KMS-11 (cell line): ENCODE measurements at regions not wholly inside any gene's neighbourhood (a gene's known extent, or its start where the extent isn't known, plus 50 kb on each side); places are given as distances from the start of the nearest gene placed in this dataset.

Source experiments
- H2AFZ ChIP-seq: fragments of 200-600 bp; sonication (generic); 2 replicates; pipeline ENCODE4 v1.6.1; 2016; ENCODE audit warnings: antibody characterized with exemption, mixed run types, low read depth
- H3K27ac ChIP-seq: fragments of 200-600 bp; sonication (generic); 2 replicates; pipeline ENCODE4 v1.6.1; 2016; ENCODE audit warnings: mild to moderate bottlenecking, mixed run types
- H3K27me3 ChIP-seq: fragments of 200-600 bp; sonication (generic); 2 replicates; pipeline ENCODE4 v1.6.1; 2017; ENCODE audit warnings: mild to moderate bottlenecking, low read depth, mixed run types, moderate library complexity; ENCODE audit not compliant: insufficient read depth
- H3K36me3 ChIP-seq: fragments of 200-600 bp; sonication (generic); 2 replicates; pipeline ENCODE4 v1.6.1; 2017; ENCODE audit warnings: mild to moderate bottlenecking, mixed run types; ENCODE audit not compliant: insufficient read depth
- H3K4me1 ChIP-seq: fragments of 200-600 bp; sonication (generic); 2 replicates; pipeline ENCODE4 v1.6.1; 2016; ENCODE audit warnings: mild to moderate bottlenecking, low read depth, mixed run types; ENCODE audit not compliant: poor library complexity, severe bottlenecking
- H3K4me2 ChIP-seq: fragments of 200-600 bp; sonication (generic); 2 replicates; pipeline ENCODE4 v1.7.0; 2016; ENCODE audit warnings: mild to moderate bottlenecking, mixed run types
- H3K4me3 ChIP-seq: fragments of 200-600 bp; sonication (generic); IDR thresholded peaks from 2 replicates; pipeline ENCODE4 v1.6.1; 2017; ENCODE audit warnings: low read depth, low read length, mixed read lengths; ENCODE audit not compliant: insufficient read depth
- H3K79me2 ChIP-seq: fragments of 200-600 bp; sonication (generic); 2 replicates; pipeline ENCODE4 v1.6.1; 2016; ENCODE audit warnings: low read depth, mixed run types; ENCODE audit not compliant: insufficient read depth
- H3K9ac ChIP-seq: fragments of 200-600 bp; sonication (generic); 2 replicates; pipeline ENCODE4 v1.6.1; 2016; ENCODE audit warnings: mild to moderate bottlenecking, mixed run types
- H4K20me1 ChIP-seq: fragments of 200-600 bp; sonication (generic); 2 replicates; pipeline ENCODE4 v1.6.1; 2016; ENCODE audit warnings: mild to moderate bottlenecking, mixed run types; ENCODE audit not compliant: insufficient read depth
- TF ChIP-seq, protein P1 (sequence below): fragments of 200-600 bp; sonication (generic); conservative IDR thresholded peaks from 2 replicates; pipeline ENCODE4 v1.6.1; 2017; ENCODE audit warnings: low read depth, mild to moderate bottlenecking, antibody characterized with exemption, low read length, moderate library complexity, mixed read lengths

DNA sequence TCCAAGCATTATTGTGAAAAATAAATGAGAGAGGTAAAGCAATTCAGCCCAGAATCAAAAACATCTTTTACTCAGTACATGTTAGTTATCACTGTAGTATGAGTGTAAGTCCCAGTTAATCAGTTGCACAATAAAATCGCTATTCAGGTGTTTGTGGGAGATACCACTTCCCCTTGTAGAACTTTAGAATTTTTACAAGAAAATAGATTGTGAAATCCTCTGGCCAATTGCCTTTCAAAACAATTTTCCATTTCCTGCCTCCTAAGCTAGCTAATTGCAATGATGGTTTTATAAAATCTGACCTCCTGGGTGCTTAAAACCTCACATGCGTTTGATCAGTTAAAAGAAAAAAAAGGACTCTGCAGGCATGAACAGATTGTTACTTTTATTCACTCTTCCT, 332.5 kb downstream of the PID1 start:
- H3K4me2 ChIP-seq: no peak overlapping the region
- H2AFZ ChIP-seq: no peak overlapping the region
- no peak overlapping the region for H3K27ac ChIP-seq
- no peak overlapping the region for H3K9ac ChIP-seq
- no peaks in the 10 kb centered on the region for H3K4me1 ChIP-seq
- H4K20me1 ChIP-seq: no peaks in the 10 kb centered on the region
- H3K27me3 ChIP-seq: no peaks in the 10 kb centered on the region
- TF ChIP-seq, protein P1, sequence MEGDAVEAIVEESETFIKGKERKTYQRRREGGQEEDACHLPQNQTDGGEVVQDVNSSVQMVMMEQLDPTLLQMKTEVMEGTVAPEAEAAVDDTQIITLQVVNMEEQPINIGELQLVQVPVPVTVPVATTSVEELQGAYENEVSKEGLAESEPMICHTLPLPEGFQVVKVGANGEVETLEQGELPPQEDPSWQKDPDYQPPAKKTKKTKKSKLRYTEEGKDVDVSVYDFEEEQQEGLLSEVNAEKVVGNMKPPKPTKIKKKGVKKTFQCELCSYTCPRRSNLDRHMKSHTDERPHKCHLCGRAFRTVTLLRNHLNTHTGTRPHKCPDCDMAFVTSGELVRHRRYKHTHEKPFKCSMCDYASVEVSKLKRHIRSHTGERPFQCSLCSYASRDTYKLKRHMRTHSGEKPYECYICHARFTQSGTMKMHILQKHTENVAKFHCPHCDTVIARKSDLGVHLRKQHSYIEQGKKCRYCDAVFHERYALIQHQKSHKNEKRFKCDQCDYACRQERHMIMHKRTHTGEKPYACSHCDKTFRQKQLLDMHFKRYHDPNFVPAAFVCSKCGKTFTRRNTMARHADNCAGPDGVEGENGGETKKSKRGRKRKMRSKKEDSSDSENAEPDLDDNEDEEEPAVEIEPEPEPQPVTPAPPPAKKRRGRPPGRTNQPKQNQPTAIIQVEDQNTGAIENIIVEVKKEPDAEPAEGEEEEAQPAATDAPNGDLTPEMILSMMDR: no peak
- H3K79me2 ChIP-seq: no peaks in the 10 kb centered on the region
- H3K36me3 ChIP-seq: no peaks in the 10 kb centered on the region
- no peak overlapping the region for H3K4me3 ChIP-seq

DNA sequence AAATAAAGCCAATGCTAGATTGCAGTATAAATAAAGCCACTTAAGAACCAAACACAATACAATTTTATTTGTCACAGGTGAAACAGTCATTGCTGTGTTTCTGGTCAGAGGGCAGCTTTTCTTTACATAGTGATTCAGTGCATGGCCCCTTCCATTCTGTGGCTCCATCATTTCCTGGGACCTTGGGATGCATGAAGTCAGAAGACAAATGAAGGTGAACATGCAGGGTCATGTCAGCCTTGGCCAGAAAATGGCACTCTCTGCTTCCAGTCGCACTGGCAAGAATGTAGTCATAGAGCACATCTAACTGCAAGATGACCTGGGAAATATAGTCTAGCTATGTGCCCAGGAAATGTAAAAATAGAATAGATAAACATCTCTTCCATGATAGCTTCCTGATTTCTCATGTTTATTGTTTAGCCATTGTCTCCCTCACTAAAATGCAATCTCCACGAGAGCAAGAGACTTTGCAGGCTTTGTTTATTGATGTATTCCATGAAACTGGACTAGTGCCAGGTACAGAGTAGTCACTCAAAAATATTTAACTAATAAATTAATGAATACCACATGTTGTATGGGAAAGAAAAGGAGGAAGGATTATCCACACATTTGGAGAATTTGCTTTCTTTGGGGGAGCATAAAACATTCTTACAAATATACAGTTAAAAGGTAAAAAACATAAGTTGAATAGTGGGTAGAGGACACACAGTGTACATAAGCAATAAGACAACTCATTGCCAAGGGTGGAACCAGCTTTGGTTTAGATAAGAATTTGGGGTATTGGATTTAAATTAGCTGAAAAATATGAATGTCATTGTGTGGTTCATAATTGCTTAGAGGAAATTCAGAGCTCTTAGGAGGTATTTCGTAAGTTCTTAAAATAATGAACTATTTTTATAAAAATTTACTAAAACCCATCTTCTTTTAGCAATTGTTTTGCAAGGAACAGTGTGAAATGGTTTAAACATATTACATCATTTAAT, 343.8 kb downstream of the PID1 start:
- TF ChIP-seq, protein P1: no peak
- Histone ChIP-seq H3K27me3 (no peaks in the 10 kb centered on the region), H2AFZ (no peak overlapping the region), H3K9ac (no peak overlapping the region), H3K4me3 (no peak overlapping the region), H3K4me2 (no peak overlapping the region), H4K20me1 (no peaks in the 10 kb centered on the region), H3K79me2 (no peaks in the 10 kb centered on the region), H3K27ac (no peak overlapping the region), H3K36me3 (no peaks in the 10 kb centered on the region), H3K4me1 (no peaks in the 10 kb centered on the region)

DNA sequence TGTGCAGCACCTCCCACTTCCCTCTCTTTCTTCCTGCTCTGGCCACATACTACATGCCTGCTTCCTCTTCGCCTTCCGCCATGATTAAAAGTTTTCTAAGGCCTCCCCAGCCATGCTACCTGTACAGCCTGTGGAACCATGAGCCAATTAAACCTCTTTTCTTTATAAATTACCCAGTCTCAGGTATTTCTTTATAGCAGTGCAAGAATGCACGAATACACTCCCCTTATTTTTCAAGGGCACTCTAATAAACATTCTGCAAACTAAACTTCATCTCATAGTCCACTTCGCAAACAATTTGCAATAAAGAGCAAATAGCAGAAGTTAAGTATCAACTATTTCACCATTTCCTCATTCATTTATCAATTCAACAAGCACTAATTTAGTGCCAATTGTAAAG, 351.3 kb downstream of the PID1 start:
- Histone ChIP-seq H3K4me1 (no peaks in the 10 kb centered on the region), H3K4me2 (no peak overlapping the region), H3K36me3 (no peaks in the 10 kb centered on the region), H3K27ac (no peak overlapping the region), H2AFZ (no peak overlapping the region), H3K27me3 (no peaks in the 10 kb centered on the region), H3K9ac (no peak overlapping the region), H3K4me3 (no peak overlapping the region), H4K20me1 (no peaks in the 10 kb centered on the region), H3K79me2 (no peaks in the 10 kb centered on the region)
- TF ChIP-seq, protein P1: no peak

DNA sequence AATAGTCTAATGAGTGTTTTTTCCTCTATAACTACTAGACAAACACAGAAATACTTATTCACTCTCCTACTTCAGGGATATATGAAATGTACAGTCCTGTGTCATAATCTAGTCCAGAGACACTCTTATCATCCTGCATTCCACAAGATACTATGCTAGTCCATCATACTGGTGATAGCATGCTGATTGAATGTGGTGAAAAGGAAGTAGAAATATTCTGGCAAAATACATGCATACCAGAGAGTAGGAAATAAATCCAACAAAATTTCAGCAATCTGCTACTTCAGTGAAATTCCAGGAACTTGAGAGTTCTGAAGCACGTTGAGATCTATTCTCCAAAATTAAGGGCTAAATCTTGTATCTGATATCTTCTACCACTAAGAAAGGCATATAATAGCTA, 353.9 kb downstream of the PID1 start:
- no peaks in the 10 kb centered on the region for H3K36me3 ChIP-seq
- H3K4me1 ChIP-seq: no peaks in the 10 kb centered on the region
- no peak overlapping the region for H3K27ac ChIP-seq
- H3K27me3 ChIP-seq: no peaks in the 10 kb centered on the region
- no peaks in the 10 kb centered on the region for H4K20me1 ChIP-seq
- H3K4me2 ChIP-seq: no peak overlapping the region
- no peaks in the 10 kb centered on the region for H3K79me2 ChIP-seq
- no peak overlapping the region for H3K9ac ChIP-seq
- TF ChIP-seq, protein P1: no peak
- no peak overlapping the region for H3K4me3 ChIP-seq
- no peak overlapping the region for H2AFZ ChIP-seq
